SK-N-SH (cell line): ENCODE measurements at regions not wholly inside any gene's neighbourhood (a gene's known extent, or its start where the extent isn't known, plus 50 kb on each side); places are given as distances from the start of the nearest gene placed in this dataset.

Experiments
- CTCF ChIA-PET: fragments of 300-600, 350-600 bp; formaldehyde crosslinking; extraction: SDS; loops from one replicate; lab custom pipeline; 2021; lab: Yijun Ruan, JAX
- POLR2A ChIA-PET: fragments of 350-600 bp; sonication (Branson Sonifier 250); formaldehyde crosslinking; extraction: SDS; loops from one replicate; lab custom pipeline; 2020; ENCODE audit warnings: antibody characterized with exemption, inconsistent platforms; lab: Yijun Ruan, JAX
- DNase-seq: peaks from one replicate; pipeline ENCODE4 v3.0.0; 2012
- H2AFZ ChIP-seq: fragments of 200-600 bp; sonication (generic); 2 replicates; pipeline ENCODE4 v1.8.1; 2016; ENCODE audit warnings: antibody characterized with exemption, mild to moderate bottlenecking, low read depth
- H3F3A ChIP-seq: fragments of 200-600 bp; sonication (generic); replicated peaks from 2 replicates; pipeline ENCODE3; 2016; ENCODE audit warnings: antibody characterized with exemption, mild to moderate bottlenecking; ENCODE audit not compliant: insufficient read depth
- H3K27ac ChIP-seq, 2 experiments: fragments of 200-500 bp in 1 of 2; fragments of 200-600 bp in 1 of 2; sonication (Bioruptor generic) in 1 of 2; sonication (generic), shearing (Covaris generic) in 1 of 2; 2 replicates each; pipeline versions ENCODE4 v1.5.1 to v1.6.1; 2014 to 2016; ENCODE audit warnings: low read depth in 2 of 2, inconsistent platforms in 1 of 2, low read length in 1 of 2, mild to moderate bottlenecking in 1 of 2, mixed read lengths in 1 of 2
- H3K27me3 ChIP-seq: fragments of 200-600 bp; sonication (generic), shearing (Covaris generic); 2 replicates; pipeline ENCODE4 v1.6.1; 2016; ENCODE audit warnings: mixed run types; ENCODE audit not compliant: insufficient read depth
- H3K36me3 ChIP-seq, 2 experiments: fragments of 200-500 bp in 1 of 2; fragments of 200-600 bp in 1 of 2; sonication (Bioruptor generic) in 1 of 2; sonication (generic) in 1 of 2; replicated peaks in 1 of 2; 2 replicates each; pipeline versions ENCODE3 to v1.5.1; 2014 to 2016; ENCODE audit warnings: low read length in 1 of 2, mild to moderate bottlenecking in 1 of 2; ENCODE audit not compliant: insufficient read depth in 2 of 2, control insufficient read depth in 1 of 2
- H3K4me1 ChIP-seq, 2 experiments: fragments of 200-500 bp in 1 of 2; fragments of 200-600 bp in 1 of 2; sonication (Bioruptor generic) in 1 of 2; sonication (generic), shearing (Covaris generic) in 1 of 2; 2 replicates each; pipeline versions ENCODE4 v1.5.1 to v1.6.1; 2014 to 2016; ENCODE audit warnings: low read depth in 1 of 2, low read length in 1 of 2, mixed run types in 1 of 2; ENCODE audit not compliant: insufficient read depth in 2 of 2, control insufficient read depth in 1 of 2
- H3K4me2 ChIP-seq: fragments of 200-600 bp; sonication (generic), shearing (Covaris generic); 2 replicates; pipeline ENCODE4 v1.6.1; 2017; ENCODE audit warnings: mixed run types
- H3K4me3 ChIP-seq, 2 experiments: fragments of 200-500 bp in 1 of 2; fragments of 200-600 bp in 1 of 2; sonication (Bioruptor generic) in 1 of 2; sonication (generic), shearing (Covaris generic) in 1 of 2; 2 replicates each; pipeline versions ENCODE4 v1.5.1 to v1.8.1; 2014 to 2016; ENCODE audit warnings: low read depth in 2 of 2, inconsistent platforms in 1 of 2, low read length in 1 of 2, mild to moderate bottlenecking in 1 of 2, mixed read lengths in 1 of 2, moderate library complexity in 1 of 2
- H3K79me2 ChIP-seq: fragments of 200-600 bp; sonication (generic); 2 replicates; pipeline ENCODE4 v1.8.1; 2017; ENCODE audit warnings: mild to moderate bottlenecking; ENCODE audit not compliant: insufficient read depth
- H3K9ac ChIP-seq: fragments of 200-600 bp; sonication (generic); 2 replicates; pipeline ENCODE4 v1.6.1; 2017; ENCODE audit warnings: mixed run types
- H3K9me2 ChIP-seq: fragments of 200-600 bp; sonication (generic); 2 replicates; pipeline ENCODE4 v1.6.1; 2017; ENCODE audit warnings: mixed run types
- H3K9me3 ChIP-seq: fragments of 200-600 bp; sonication (generic); 2 replicates; pipeline ENCODE4 v1.6.1; 2017; ENCODE audit warnings: mixed run types, mild to moderate bottlenecking, moderate library complexity
- H4K20me1 ChIP-seq: fragments of 200-600 bp; sonication (generic); 2 replicates; pipeline ENCODE4 v1.6.1; 2017; ENCODE audit warnings: mild to moderate bottlenecking, mixed run types; ENCODE audit not compliant: insufficient read depth
- CTCF ChIP-seq: fragments of 200-600 bp; sonication (generic); IDR thresholded peaks from 2 replicates; pipeline ENCODE4 v1.6.1; 2017; ENCODE audit warnings: antibody characterized with exemption, mild to moderate bottlenecking, moderate library complexity
- ELF1 ChIP-seq: IDR thresholded peaks from 2 replicates; pipeline ENCODE4 v1.4.0; 2012
- EZH2phosphoT487 ChIP-seq: fragments of 200-600 bp; sonication (generic); IDR thresholded peaks from 2 replicates; pipeline ENCODE4 v1.6.1; 2017; ENCODE audit warnings: low read depth, mixed run types, mild to moderate bottlenecking, antibody characterized with exemption, moderate library complexity, borderline replicate concordance
- FOSL2 ChIP-seq: IDR thresholded peaks from 2 replicates; pipeline ENCODE4 v1.4.0; 2012; ENCODE audit warnings: low read depth, mild to moderate bottlenecking, moderate library complexity, borderline replicate concordance
- FOXM1 ChIP-seq: IDR thresholded peaks from 2 replicates; pipeline ENCODE4 v1.4.0; 2012; ENCODE audit warnings: low read depth, mild to moderate bottlenecking
- GATA2 ChIP-seq: sonication (generic); formaldehyde crosslinking; IDR thresholded peaks from 2 replicates; pipeline ENCODE4 v1.5.0; 2020; ENCODE audit warnings: mild to moderate bottlenecking, missing genetic modification reagents
- IRF3 ChIP-seq: fragments of 150-350 bp; IDR thresholded peaks from 2 replicates; pipeline ENCODE4 v1.6.1; 2016; ENCODE audit warnings: mild to moderate bottlenecking, low read depth, low read length
- MAX ChIP-seq: IDR thresholded peaks from 2 replicates; pipeline ENCODE4 v1.4.0; 2012; ENCODE audit warnings: low read depth
- MEF2A ChIP-seq: IDR thresholded peaks from 2 replicates; pipeline ENCODE4 v1.4.0; 2012; ENCODE audit warnings: low read depth, borderline replicate concordance
- NFIC ChIP-seq: IDR thresholded peaks from 2 replicates; pipeline ENCODE4 v1.4.0; 2012; ENCODE audit warnings: borderline replicate concordance
- NRF1 ChIP-seq: IDR thresholded peaks from 2 replicates; pipeline ENCODE4 v1.6.1; 2012; ENCODE audit warnings: low read depth, mild to moderate bottlenecking, low read length
- PBX3 ChIP-seq: IDR thresholded peaks from 2 replicates; pipeline ENCODE4; 2012
- RAD21 ChIP-seq: IDR thresholded peaks from 2 replicates; pipeline ENCODE4 v1.6.1; 2012; ENCODE audit warnings: mild to moderate bottlenecking, low read length
- RCOR1 ChIP-seq: fragments of 150-350 bp; IDR thresholded peaks from 2 replicates; pipeline ENCODE4 v1.6.1; 2017; ENCODE audit warnings: antibody characterized with exemption, low read length
- RFX5 ChIP-seq: IDR thresholded peaks from 2 replicates; pipeline ENCODE4 v1.6.1; 2012; ENCODE audit warnings: mild to moderate bottlenecking, improper control_type of control experiment, low read length
- SIN3A ChIP-seq: IDR thresholded peaks from 2 replicates; pipeline ENCODE4 v1.6.1; 2012; ENCODE audit warnings: low read depth, mild to moderate bottlenecking, low read length, moderate library complexity, borderline replicate concordance
- TAF1 ChIP-seq: IDR thresholded peaks from 2 replicates; pipeline ENCODE4 v1.6.1; 2012; ENCODE audit warnings: low read depth, mild to moderate bottlenecking, low read length, moderate library complexity, borderline replicate concordance
- YY1 ChIP-seq: IDR thresholded peaks from 2 replicates; pipeline ENCODE4 v1.4.0; 2012; ENCODE audit warnings: low read depth, mild to moderate bottlenecking
- ZBTB33 ChIP-seq: IDR thresholded peaks from 2 replicates; pipeline ENCODE4 v1.4.0; 2012; ENCODE audit warnings: low read depth, borderline replicate concordance
- WGBS: methylation state at CpG from one replicate; pipeline ENCODE4 v1.1.6; 2017; ENCODE audit warnings: low lambda C conversion rate; 5-methylcytosine and 5-hydroxymethylcytosine counted together

- Histone ChIP-seq H2AFZ (no peak overlapping the region), H3K4me1 (no peaks in the 10 kb centered on the region), H3K9me3 (no peaks in the 10 kb centered on the region; the same call in 1 of the 2 replicates), H3F3A (no peaks in the 10 kb centered on the region), H3K9ac (no peak overlapping the region), H3K4me2 (no peak overlapping the region), H3K27me3 (no peaks in the 10 kb centered on the region; the same call in 1 of the 2 replicates), H3K36me3 (no peaks in the 10 kb centered on the region), H3K79me2 (no peaks in the 10 kb centered on the region), H3K9me2 (no peaks in the 10 kb centered on the region), H3K4me3 (no peak overlapping the region), H3K27ac (no peak overlapping the region), H4K20me1 (no peaks in the 10 kb centered on the region)
- POLR2A ChIA-PET: no interaction called here
- CTCF ChIA-PET: no interaction called here
- WGBS: 36% methylated on average over 5 of the region's 5 CpGs
- DNase-seq: no peak
- TF ChIP-seq NRF1 (no peak), ELF1 (no peak), SIN3A (no peak)
Observed at GRCh38 chr4:188289531-188290125, 150.4 kb downstream of the TRIML1 start.

GRCh38 chr4:188295899-188296298, 156.7 kb downstream of the TRIML1 start:
- Histone ChIP-seq H3F3A (no peaks in the 10 kb centered on the region), H3K79me2 (no peaks in the 10 kb centered on the region), H3K4me3 (no peak overlapping the region), H3K4me2 (no peak overlapping the region), H3K36me3 (no peaks in the 10 kb centered on the region), H4K20me1 (no peaks in the 10 kb centered on the region), H3K9me2 (no peaks in the 10 kb centered on the region), H3K27ac (no peak overlapping the region), H3K9ac (no peak overlapping the region), H2AFZ (no peak overlapping the region), H3K4me1 (no peaks in the 10 kb centered on the region), H3K27me3 (no peaks in the 10 kb centered on the region; the same call in 1 of the 2 replicates), H3K9me3 (no peaks in the 10 kb centered on the region; the same call in 1 of the 2 replicates)
- 23% methylated on average over 1 of the region's 1 CpG for WGBS
- CTCF ChIA-PET: no interaction called here
- TF ChIP-seq NFIC (no peak), YY1 (no peak), NRF1 (no peak), CTCF (no peak), IRF3 (no peak), RCOR1 (no peak), RAD21 (no peak), ZBTB33 (no peak), FOSL2 (no peak), RFX5 (no peak), MAX (no peak), ELF1 (no peak), PBX3 (no peak), EZH2phosphoT487 (no peak), TAF1 (no peak), FOXM1 (no peak), GATA2 (CRISPR knock-in tag) (no peak), MEF2A (no peak)
- POLR2A ChIA-PET: no interaction called here
- no peak for DNase-seq
